ENCODE measurements at regions not wholly inside any gene's neighbourhood (a gene's known extent, or its start where the extent isn't known, plus 50 kb on each side); places are given as distances from the start of the nearest gene placed in this dataset.

GRCh38 chr2:20541651-20542050 is 94.8 kb downstream of the RHOB start:
- TF ChIP-seq POLR2AphosphoS5 (IDR thresholded peaks at IDR 0.05; ENCODE audit: insufficient read depth in 1 of 2, low read depth in 1 of 2) (no peak), POLR2A (IDR thresholded peaks at IDR 0.05) (no peak), CTCF (IDR thresholded peaks at IDR 0.05) (no peak)

Data from vagina (tissue), 2 donors.